DMS153 treated with DMSO at 0.1 percent for 48 hours (cell line): ENCODE measurements at regions not wholly inside any gene's neighbourhood (a gene's known extent, or its start where the extent isn't known, plus 50 kb on each side); places are given as distances from the start of the nearest gene placed in this dataset.

ENCODE experiments used
- DNase-seq: peaks from one replicate; lab custom pipeline; 2025; ENCODE audit not compliant: unreplicated experiment; lab: John Stamatoyannopoulos, UW

DNA sequence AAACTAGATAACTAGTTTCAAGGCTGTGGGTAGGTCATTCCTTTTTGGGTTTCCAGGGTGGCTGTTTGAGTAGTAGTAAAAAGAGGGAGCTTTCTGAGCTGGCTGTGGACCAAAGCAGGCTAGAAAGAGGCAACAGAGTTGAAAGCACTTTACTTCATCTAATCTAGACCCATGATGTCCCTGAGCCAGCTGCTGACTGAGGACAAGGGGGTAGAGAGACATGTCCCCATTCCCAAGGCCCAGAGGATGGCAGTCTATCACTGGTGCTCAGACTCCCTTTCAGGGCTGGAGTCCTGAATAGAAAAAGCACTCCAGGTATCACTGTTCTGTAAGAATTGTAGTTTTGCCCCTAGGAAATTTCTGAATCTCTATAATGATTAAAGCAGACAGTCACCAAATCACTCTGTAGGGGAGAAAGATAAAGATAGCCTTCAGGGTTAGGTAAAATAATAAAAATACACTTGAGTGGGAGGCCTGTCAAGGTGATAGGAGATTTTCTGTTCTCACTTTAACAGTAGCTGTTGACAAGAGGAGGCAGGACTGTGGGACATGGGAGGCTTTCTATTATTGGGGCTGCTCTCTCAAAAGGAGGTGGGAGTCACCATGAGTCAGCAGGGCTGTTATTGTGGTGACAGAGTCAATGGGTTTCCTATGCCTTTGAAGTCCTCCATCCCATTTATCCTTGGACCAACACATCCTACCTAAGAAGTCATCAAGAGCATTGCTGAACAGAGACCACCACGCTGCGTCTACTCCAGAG is 190.2 kb upstream of the MPHOSPH6 start:
- no peak for DNase-seq

DNA sequence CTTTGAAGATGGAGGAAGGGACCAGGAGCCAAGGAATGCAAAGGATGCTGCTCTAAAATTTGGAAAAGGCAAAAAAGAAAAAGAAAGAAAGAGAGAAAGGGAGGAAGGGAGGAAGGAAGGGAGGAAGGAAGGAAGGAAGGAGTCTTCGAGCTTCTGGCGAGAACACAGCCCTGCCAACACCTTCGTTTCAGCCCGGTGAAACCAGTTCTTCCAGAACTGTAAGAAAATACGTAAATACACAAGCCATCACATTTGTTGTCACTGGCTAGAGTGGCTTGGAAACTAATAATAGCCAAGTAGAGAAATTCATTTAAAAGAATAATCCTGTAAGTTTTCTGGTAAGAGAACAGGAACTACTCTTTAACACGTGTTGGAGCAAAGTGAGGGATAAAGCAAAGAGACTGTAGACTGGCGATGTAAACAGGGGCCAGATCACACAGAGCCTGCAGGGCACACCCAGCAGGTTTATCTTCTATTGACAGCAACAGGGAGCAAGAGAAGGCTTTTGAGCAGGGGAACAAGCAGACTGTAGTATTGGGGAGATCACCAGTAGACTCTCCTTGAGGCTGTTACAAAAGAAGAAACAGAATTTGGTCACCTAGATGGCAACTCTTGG is 188.7 kb upstream of the MPHOSPH6 start:
- DNase-seq = no peak

DNA sequence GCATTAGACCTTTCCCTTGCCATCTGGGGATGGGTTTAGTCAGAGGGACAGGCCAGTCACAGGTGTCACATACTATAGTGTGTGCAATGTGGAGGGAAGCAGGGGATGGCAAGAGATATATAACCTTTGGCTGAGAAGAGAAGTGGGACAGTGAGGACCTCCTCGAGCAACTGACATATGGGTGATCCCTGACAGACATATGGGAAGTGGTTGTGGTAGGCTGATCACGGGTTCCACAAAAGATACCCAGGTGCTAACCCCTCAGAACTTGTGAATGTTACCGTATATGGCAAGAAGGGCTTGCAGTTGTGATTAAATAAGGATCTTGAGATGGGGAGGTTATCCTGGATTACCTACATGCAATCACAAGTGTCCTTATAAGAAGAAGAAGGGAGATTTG is 188.1 kb upstream of the MPHOSPH6 start:
- DNase-seq = no peak

DNA sequence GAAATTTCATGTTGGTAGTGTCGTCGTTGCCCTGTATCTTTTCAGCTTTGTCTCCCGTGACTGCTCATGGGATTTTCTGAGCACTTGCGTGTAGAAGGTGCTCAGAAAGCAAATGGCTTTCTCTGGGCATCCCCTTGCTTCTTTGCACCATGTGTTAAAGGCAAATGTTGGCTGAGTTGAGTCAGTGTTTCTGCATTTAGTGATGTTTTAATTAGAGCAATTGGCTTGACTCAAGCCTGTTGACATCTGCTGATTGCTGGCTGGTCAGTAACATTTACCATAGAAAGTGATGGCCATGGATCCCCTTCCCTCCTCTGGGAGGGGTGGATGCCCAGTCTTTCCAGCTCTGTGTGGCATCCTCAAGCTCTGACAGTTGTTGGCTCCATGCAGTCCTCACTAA is 187.2 kb upstream of the MPHOSPH6 start:
- DNase-seq = no peak

DNA sequence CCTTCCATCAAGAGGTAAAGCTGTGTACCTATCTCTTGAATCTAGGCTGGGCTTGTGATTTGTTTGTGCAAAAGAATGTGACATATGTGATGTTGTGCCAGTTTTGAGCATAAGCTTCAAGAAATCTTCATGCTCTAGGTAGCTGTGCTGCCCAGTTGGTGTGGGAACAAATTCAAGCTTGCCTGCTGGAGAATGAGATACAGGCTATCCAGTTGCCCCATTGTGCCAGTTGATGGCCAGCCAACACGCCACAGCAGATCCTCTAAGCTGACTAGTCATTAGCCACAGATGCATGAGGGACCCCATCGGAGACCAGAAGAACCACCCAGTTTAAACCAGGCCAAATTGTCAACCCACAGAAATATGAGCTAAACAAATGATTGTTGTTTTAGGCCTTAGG is 180.5 kb upstream of the MPHOSPH6 start:
- no peak for DNase-seq

DNA sequence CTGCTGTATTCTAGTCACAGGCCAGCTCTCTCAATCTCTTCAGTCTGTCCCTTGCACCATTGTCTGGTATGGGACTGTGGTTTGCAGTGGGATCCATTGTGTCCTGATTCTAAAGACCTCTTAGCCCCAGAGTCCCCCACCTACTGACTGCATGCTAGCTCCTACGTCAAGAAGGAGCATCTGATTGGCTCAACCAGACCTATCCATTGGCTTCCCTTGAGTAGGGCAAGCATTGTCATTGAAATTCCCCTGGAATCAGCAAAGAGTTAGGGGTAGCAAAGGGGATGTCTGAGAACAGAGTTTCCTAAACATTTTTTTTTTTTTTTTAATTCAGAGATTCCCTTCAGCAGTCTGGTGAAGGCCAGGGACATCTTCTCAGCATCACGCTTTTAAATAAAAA is 175.3 kb upstream of the MPHOSPH6 start:
- DNase-seq = no peak

DNA sequence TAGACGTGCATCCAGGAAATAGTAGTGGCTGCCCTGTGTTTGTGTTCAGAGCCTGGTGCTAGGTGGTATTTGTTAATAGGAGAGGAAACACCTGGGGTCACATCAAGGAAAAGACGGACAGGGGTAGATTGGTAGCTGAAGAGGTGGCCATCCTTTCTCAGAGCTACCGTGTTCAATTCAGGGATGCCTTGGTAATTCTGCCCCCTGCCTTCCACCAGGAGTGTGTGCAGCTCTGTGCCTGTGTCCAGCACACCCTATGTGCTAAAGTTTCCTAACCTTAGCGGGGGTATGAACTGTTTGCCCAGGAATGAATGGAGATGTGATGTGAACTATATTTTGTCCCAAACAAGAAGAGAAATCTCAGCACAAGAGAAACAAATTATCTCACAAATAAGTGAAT is 174.1 kb upstream of the MPHOSPH6 start:
- no peak for DNase-seq

DNA sequence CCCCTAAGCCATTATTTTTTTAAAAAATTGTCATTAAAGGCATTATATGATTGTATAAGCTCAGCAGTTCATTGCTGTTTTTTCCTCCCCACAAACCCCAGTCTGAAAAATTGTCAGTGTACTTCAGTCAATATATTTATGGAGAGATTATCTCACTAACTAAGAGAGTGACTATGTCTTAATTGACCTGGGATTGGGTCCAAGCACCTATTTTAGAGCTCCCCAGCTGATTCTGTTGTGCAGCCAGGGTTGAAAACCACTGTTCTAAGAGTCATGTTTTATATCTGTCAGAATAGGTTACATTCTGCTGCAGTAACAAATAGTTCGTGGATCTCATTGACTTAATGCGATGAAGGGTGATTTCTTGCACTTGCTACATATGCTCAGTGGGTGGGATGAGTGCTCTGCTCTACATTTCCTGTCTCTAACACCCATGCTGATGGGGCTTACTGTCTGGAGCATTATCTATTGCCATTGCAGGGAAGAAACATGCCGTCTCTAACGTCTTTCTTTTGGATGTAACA is 171.2 kb upstream of the MPHOSPH6 start:
- no peak for DNase-seq

DNA sequence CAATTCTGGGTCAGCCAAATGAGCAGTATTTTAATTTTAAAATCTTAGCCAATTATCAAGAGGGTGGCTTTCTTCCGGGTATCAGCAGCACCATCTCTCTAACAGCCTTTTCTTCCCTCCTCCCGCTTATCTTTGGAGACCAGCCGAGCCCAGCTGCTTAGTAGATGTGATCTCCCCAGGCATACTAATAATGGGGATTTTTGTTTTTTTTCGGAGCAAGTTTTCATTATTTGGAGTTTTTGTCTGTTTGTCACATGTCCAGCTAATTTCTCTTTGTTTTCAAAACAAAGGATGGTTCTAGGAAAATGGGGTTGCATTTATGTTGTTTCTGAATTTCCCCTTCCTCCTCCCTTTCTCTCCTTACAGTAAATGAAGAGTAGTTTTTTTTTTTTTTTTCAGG is 170.5 kb upstream of the MPHOSPH6 start:
- DNase-seq = no peak

DNA sequence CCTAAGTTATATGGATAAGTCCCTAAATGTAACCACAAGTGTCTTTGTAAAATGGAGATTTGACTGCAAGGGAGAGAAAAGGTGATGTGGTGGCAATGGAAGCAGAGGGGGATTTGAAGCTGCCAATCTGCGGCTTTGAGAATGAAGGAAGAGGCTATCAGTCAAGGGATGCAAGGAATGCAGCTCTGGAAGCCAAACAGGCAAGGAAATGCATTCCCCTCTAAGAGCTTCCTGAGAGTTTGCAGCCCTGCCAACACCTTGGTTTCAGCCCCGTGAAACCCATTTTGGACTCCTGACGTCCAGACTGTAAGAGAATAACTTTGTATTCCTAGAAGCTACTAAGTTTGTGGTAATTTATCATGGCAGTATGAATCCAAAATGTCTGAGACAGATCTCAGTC is 167.3 kb upstream of the MPHOSPH6 start:
- DNase-seq = no peak

DNA sequence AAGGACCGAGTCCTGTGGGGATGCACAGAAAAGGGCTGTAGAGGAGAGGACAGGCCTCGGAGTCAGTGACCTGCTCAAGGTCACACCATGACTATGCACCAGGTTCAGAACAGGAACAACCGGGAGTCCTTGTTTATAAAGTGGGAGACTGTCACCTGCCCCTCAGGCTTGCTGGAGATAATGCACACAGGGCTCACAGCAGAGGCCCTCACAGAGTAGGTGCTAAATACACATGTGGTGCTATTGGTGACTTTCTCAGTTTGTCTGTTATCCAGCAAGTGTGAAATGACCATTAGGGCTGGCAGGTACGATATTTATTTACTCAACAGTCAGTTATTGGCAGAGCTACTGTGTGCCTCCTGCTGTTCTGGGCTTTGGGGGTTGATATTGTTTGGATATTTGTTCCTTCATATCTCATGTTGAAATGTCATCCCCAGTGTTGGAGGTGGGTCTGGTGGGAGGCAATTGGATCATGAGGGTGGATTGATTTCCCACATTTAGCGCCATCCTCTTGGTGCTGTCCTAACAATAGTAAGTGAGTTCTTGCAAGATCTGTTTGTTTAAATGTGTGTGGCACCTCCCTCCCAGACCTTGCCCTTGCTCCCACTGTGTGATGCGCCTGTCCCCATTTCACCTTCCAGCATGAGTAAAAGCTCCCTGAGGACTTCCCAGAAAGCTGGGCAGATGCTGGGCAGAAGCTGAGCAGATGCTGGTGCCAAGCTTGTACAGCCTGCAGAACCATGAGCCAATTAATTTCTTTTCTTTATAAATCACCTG is 162.1 kb upstream of the MPHOSPH6 start:
- DNase-seq = peak; percentile 45

DNA sequence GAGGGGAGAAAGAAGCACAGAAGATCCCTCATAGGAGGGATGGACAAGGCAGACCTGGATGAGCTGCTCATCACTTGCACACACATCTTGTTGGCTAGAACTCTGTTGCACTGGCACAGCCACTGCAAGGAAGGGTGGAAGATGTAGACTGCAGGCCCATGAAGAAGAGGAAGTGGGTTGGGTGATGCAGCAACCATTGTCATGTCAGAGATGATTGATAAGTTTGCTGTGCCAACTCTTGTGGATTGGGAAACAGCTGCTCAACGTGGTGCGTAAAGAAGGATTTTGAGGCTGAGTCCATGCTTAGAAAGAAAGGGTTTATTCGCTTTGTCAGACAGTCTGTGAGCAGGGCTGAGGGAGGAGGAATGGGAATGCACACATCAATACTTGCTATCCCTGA is 161.4 kb upstream of the MPHOSPH6 start:
- DNase-seq = no peak

DNA sequence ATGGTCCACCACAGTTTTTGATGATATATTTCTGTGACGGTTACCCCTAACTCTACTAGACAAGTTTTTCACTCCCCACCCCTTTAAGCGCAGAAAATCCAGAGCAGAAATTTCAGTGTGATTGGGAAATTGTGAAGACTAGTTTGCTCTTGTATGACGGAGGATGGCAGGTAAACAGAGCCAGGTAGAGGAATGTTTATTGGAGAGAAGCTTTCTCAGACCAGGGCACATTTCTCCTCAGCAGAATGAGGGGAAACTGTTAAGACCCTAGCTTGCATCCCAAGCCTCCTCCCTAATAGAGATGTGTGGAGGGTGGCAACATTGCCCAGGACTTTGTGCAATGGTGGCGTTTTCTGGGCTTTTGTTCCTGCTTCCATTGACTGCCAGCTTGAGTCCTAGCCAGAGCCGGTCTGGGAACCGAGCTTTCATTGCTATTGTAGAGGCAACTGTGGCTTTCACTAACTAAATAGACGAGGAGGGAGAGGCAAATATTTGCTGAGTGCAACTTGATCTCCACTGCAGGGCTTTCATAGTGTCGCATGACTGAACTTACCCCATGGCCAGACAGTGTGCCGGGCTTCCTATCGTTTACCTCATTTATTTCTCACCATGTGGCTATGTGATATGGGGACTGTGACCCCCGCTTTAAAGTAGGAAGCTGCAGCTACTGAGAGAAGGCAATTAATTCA is 159.6 kb upstream of the MPHOSPH6 start:
- DNase-seq = peak; percentile 96

DNA sequence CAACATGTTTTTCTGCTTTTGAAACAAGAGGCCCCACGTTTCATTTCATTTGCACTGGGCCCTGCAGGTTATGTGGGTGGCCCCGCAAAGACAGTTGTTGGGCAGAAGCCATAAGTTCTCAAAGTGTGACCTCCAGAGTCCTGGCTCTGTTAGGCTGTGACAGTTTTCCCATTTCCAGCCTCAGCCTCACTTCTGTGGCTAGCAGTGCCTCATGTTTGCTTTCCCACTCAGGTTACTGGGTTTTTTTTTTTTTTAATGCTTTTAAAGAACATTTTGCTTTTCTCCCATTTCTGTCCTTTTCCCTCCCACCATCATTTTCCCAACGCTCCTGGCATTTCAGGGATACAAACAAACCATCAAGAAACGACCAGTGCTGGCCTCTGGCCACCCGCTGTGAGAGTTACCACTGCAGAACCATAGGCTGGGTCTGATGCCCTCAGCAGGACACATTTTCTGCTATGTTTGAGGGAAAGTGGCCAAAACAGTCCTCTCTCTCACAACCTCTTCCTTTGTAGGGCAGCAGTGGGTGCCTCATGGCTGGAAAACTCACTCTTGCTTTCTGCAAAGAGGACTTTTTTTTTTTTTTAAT is 159.0 kb upstream of the MPHOSPH6 start:
- no peak for DNase-seq

DNA sequence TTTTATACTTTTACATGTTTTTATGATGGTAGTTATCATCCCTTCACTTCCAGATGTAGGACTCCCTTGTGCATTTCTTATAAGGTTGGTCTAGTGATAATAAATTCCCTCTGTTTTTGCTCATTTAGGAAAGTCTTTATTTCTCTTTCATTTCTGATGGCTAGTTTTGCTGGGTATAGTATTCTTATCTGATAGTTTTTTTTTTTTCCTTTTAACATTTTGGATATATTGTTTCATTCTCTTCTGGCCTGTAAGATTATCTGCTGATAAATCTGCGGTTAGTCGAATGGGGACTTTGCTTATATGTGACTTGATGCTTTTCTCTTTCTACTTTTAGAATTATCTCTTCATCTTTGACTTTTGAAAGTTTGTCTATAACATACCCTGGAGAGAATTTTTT is 153.1 kb upstream of the MPHOSPH6 start:
- DNase-seq = no peak

DNA sequence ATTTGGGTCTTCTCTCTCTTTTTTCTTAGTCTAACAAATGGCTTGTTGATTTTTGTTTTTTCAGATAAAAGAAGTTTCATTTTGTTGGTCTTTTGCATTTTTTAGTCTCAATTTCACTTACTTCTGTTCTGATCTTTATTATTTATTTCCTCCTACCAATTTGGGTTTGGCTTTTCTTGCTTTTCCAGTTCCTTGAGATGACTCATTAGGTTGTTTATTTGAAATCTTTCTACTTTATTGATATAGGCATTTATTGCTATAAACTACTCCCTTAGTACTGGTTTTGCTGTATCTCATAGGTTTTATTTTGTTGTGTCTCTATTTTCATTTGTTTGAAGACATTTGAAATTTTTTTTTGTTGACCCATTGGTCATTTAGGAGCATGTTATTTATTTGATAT is 152.2 kb upstream of the MPHOSPH6 start:
- no peak for DNase-seq

DNA sequence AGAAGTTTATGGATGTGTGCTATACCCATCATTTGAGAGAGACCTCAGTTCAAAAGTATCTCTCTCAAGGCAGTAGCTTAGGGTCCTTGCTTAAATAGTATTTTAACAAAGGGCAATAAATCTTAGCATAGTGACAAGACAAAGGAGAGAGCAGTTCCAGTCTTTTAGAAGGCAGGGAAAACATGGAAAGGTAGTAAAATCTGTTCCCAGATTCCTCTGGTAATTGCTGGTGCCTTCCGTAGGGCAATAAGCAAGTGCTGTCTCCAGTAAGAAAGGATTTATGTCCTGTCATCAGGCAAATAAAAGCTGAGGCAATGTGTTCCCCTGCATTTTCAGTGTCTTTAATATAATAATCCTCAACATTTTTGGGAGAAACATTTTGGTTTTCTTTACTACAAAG is 149.0 kb upstream of the MPHOSPH6 start:
- DNase-seq = no peak

DNA sequence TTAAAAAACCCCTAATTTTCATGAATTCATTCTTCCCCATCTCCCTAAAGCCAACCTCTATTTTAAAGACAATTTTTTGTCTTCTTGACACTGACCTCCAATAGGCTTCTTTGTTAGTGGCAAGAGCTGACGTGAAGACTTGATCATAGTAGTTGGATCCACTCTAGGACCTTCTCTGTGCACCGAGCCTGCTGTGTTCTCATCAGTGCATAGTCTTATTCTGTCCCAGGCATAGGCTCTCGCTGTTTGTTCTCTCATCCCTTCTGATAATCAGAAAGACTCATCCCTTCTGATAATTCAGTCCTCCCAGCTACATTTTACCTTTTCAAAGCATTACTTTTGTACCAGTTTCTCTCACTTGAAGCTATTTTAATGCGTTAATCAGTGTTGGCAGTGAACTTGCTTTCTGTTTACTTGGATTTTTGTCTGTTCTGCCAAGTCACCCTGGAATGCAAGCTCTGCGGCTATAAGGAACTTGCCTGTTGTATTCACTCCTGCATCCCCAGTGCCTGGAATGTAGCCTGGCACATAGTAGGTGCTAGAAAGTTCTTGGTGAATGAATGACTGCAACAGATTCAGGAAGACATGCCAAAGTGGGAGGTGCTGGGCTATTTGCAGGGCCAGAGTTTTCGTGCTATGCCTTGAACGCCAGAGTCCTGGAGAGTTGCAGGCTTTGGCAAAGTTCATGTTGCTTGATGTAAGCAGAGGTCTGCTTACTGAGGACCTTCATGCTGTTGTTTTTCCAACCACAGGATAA is 147.6 kb upstream of the MPHOSPH6 start:
- no peak for DNase-seq

DNA sequence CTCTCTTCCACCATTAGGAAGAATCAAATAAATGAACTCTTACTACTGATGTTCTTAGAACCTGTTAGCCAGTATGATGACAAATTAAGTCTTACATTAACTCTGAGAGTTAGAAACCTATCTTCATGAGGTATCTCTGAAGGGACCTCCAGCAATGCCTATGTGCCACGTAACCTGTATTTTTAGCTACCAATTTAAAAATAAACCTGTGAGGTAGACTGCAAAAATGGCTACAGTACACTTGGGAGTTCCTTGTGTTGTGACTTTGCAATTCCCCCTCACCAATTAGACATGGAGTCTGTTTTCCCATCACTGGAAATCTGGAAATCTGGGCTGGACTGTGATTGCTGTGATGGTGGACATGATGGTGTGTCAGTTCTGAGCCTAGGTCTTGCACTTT is 143.7 kb upstream of the MPHOSPH6 start:
- no peak for DNase-seq

DNA sequence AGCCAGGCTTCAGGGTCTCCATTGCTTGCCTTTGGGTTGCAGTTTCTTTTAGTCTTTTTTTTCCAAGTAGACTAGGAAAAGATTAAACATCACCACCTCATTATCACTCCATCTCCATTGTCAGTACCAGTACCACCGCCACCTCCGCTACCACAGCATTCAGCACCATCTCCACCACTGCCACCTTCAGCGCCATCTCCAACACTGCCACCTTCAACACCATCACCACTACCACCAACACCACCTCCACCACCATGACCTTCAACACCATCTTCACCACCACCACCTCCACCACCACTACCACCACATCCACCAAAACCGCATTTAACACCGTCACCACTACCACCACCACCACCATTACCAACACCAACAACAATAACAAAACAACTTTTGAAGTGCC is 141.5 kb upstream of the MPHOSPH6 start:
- no peak for DNase-seq
